SK-N-SH treated with all-trans-retinoic acid at 6 μM for 48 hours (cell line): ENCODE measurements at regions not wholly inside any gene's neighbourhood (a gene's known extent, or its start where the extent isn't known, plus 50 kb on each side); places are given as distances from the start of the nearest gene placed in this dataset.
"Not testable (repeated sequence)": the region's sequence is repeated elsewhere in the genome, so short reads cannot be mapped to it uniquely, and the experiment has no call there.

ENCODE experiments used
- ATAC-seq: fragments of 200-7000 bp; cut with Tn5 transposase; 3 replicates; pipeline ENCODE4 v1.9.1; 2020; ENCODE audit warnings: mild to moderate bottlenecking, moderate library complexity
- ARNTL ChIP-seq: fragments of 450-650 bp; formaldehyde crosslinking; IDR thresholded peaks from 2 replicates; pipeline ENCODE4 v1.5.0; 2020; ENCODE audit warnings: low read depth, mild to moderate bottlenecking, moderate library complexity, borderline replicate concordance
- BACH2 ChIP-seq: fragments of 250-450 bp; sonication (Bioruptor Pico); IDR thresholded peaks from 2 replicates; pipeline ENCODE4 v1.9.0; 2021; ENCODE audit warnings: mild to moderate bottlenecking, borderline replicate concordance
- CREB5 ChIP-seq: fragments of 250-450 bp; sonication (Bioruptor Pico); IDR thresholded peaks from 2 replicates; pipeline ENCODE4 v1.5.1; 2020; ENCODE audit warnings: low read depth, mild to moderate bottlenecking, moderate library complexity
- CSDC2 ChIP-seq: fragments of 250-450 bp; sonication (Bioruptor Pico); IDR thresholded peaks from 2 replicates; pipeline ENCODE4 v1.5.0; 2020; ENCODE audit warnings: mild to moderate bottlenecking, moderate library complexity
- CSRNP3 ChIP-seq: fragments of 250-450 bp; sonication (Bioruptor Pico); IDR thresholded peaks from 2 replicates; pipeline ENCODE4 v1.5.1; 2021; ENCODE audit warnings: mild to moderate bottlenecking, moderate library complexity
- ESRRG ChIP-seq: fragments of 250-450 bp; sonication (Bioruptor Pico); IDR thresholded peaks from 2 replicates; pipeline ENCODE4 v1.6.1; 2021; ENCODE audit warnings: mild to moderate bottlenecking
- OSR1 ChIP-seq: fragments of 250-450 bp; sonication (Bioruptor Pico); IDR thresholded peaks from 2 replicates; pipeline ENCODE4 v1.8.0; 2022; ENCODE audit warnings: moderate library complexity, mild to moderate bottlenecking, inconsistent platforms
- PATZ1 ChIP-seq: fragments of 250-450 bp; sonication (Bioruptor Pico); IDR thresholded peaks from 2 replicates; pipeline ENCODE4 v1.8.0; 2020; ENCODE audit warnings: mild to moderate bottlenecking, moderate library complexity, borderline replicate concordance
- RARB ChIP-seq: fragments of 250-450 bp; sonication (Bioruptor Pico); IDR thresholded peaks from 2 replicates; pipeline ENCODE4 v1.8.0; 2021; ENCODE audit warnings: mild to moderate bottlenecking, moderate library complexity
- SNAI2 ChIP-seq: fragments of 250-450 bp; sonication (Bioruptor Pico); IDR thresholded peaks from 2 replicates; pipeline ENCODE4 v1.5.0; 2020; ENCODE audit warnings: mild to moderate bottlenecking, moderate library complexity
- TCF4 ChIP-seq: fragments of 250-450 bp; sonication (Bioruptor Pico); IDR thresholded peaks from 2 replicates; pipeline ENCODE4 v1.8.0; 2021; ENCODE audit warnings: mild to moderate bottlenecking, moderate library complexity, borderline replicate concordance
- TSHZ2 ChIP-seq: fragments of 250-450 bp; sonication (Bioruptor Pico); IDR thresholded peaks from 2 replicates; pipeline ENCODE4 v1.5.0; 2020; ENCODE audit warnings: mild to moderate bottlenecking, moderate library complexity
- ZFP30 ChIP-seq: fragments of 450-650 bp; formaldehyde crosslinking; IDR thresholded peaks from 2 replicates; pipeline ENCODE4 v1.5.0; 2022; ENCODE audit warnings: mild to moderate bottlenecking, moderate library complexity
- ZNF565 ChIP-seq: fragments of 450-650 bp; formaldehyde crosslinking; conservative IDR thresholded peaks from 2 replicates; pipeline ENCODE4 v1.5.0; 2020; ENCODE audit warnings: low read depth, mild to moderate bottlenecking, moderate library complexity
- ZNF70 ChIP-seq: fragments of 450-650 bp; formaldehyde crosslinking; IDR thresholded peaks from 2 replicates; pipeline ENCODE4 v1.5.0; 2020; ENCODE audit warnings: mild to moderate bottlenecking, moderate library complexity
- ZNF8 ChIP-seq: fragments of 450-650 bp; formaldehyde crosslinking; IDR thresholded peaks from 2 replicates; pipeline ENCODE4 v1.5.0; 2020; ENCODE audit warnings: mild to moderate bottlenecking, moderate library complexity

GRCh38 chr16:21487956-21488355 lies 111.4 kb upstream of the METTL9 start:
- ATAC-seq = not testable (repeated sequence)

GRCh38 chr16:21499046-21499445 lies 100.3 kb upstream of the METTL9 start:
- not testable (repeated sequence) for ATAC-seq

GRCh38 chr16:21501223-21501868 lies 98.0 kb upstream of the METTL9 start:
- ATAC-seq = peak; percentile 78

GRCh38 chr16:21501869-21502667 lies 97.3 kb upstream of the METTL9 start:
- peak; percentile 92 for ATAC-seq
- TF ChIP-seq TSHZ2 (CRISPR knock-in tag) (no peak), ZNF8 (CRISPR knock-in tag) (no peak), ZNF70 (CRISPR knock-in tag) (no peak), BACH2 (CRISPR knock-in tag) (no peak), CSRNP3 (CRISPR knock-in tag) (no peak), TCF4 (CRISPR knock-in tag) (no peak), CSDC2 (no peak), ZNF565 (CRISPR knock-in tag) (no peak), OSR1 (no peak), PATZ1 (CRISPR knock-in tag) (no peak), ESRRG (CRISPR knock-in tag) (no peak), CREB5 (CRISPR knock-in tag) (no peak), ARNTL (no peak), ZFP30 (CRISPR knock-in tag) (no peak), RARB (CRISPR knock-in tag) (no peak), SNAI2 (CRISPR knock-in tag) (no peak)

- ATAC-seq = not testable (repeated sequence)
These were observed 95.8 kb upstream of the METTL9 start for GRCh38 chr16:21503574-21503920.

GRCh38 chr16:21503941-21504832 lies 95.2 kb upstream of the METTL9 start:
- ATAC-seq = not testable (repeated sequence)

GRCh38 chr16:21505751-21506520 lies 93.4 kb upstream of the METTL9 start:
- ATAC-seq = not testable (repeated sequence)

- ATAC-seq = not testable (repeated sequence)
These were observed 92.4 kb upstream of the METTL9 start for GRCh38 chr16:21506857-21507456.

GRCh38 chr16:21507631-21508305 lies 91.6 kb upstream of the METTL9 start:
- ATAC-seq = not testable (repeated sequence)
